ENCODE measurements at regions not wholly inside any gene's neighbourhood (a gene's known extent, or its start where the extent isn't known, plus 50 kb on each side); places are given as distances from the start of the nearest gene placed in this dataset.
"Not testable (repeated sequence)": the region's sequence is repeated elsewhere in the genome, so short reads cannot be mapped to it uniquely, and the experiment has no call there.

DNA sequence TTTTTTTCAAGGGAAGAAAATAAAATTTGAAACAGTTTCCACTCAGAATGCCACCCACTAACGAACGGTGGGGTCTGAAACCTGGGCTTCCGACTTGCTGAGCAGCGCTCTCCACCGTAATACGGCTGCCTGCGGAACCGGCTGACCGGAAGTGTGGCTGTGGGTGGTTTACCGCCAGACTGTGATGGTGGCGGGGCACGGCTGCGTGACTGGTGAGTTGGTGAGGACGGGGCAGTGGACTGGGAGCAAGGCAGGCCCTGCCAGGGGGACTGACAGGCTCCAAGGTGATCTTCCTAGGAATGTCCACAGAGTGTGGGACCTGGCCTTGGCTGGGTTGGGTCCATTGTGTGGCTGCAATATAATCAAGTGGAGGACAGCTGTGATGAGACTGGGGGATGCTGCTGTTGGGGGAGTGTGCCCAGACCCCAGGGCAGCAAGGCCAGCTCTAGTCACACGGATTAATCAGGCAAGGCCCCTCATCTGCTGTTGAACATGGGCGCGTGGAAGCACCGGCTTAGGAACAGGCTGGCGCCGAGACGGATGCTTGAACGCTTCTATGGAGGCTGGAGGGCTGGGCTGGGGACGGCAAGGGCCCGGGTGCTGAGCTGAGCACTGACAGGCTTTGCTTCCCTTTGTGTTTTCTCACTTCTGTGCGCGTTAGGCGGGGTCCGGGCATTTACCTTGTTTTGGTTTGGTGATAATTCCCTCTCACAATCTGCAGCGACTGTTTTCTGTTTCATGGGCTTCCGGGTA lies 357.7 kb upstream of the SPRED2 start:
- no peak for DNase-seq (ENCODE audit: low read depth)

DNA sequence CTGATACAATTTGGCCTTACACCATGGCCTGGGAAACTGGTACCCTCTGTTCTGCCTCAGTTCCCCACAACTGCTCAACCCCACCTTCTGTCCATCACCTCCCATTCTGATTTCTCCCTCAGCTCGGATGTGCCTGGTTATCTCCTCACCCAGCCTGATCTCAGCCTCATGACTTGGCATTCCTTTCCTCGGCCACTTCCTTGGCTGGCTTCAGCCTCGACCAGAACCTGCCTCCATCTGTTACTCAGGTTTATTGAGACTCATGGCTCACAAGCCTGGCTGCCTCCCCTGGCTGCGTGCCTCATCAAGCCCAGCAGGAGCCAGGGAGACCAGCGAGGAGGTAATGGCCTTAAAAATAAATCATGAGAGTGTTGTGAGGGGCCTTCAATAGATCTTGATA lies 356.2 kb upstream of the SPRED2 start:
- no peak for DNase-seq (ENCODE audit: low read depth)

DNA sequence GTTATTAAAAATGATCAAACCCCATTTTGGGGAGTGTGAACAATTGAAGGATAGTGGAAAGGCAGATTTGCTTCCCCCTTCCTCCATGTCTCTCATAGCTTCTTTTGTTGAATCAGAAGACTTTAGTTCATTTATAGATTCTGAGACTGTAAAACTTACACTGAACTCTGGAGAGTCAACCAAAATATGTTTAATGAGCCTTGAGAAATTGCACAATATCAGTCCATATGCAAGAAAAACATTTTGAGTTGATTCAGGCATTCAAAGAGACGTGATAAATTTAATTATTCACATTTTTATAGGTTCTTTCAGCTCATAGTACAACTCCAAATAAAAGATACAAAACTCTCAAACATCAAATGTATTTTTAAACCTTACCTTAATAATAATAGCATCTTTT lies 354.4 kb upstream of the SPRED2 start:
- DNase-seq (ENCODE audit: low read depth), result no peak

DNA sequence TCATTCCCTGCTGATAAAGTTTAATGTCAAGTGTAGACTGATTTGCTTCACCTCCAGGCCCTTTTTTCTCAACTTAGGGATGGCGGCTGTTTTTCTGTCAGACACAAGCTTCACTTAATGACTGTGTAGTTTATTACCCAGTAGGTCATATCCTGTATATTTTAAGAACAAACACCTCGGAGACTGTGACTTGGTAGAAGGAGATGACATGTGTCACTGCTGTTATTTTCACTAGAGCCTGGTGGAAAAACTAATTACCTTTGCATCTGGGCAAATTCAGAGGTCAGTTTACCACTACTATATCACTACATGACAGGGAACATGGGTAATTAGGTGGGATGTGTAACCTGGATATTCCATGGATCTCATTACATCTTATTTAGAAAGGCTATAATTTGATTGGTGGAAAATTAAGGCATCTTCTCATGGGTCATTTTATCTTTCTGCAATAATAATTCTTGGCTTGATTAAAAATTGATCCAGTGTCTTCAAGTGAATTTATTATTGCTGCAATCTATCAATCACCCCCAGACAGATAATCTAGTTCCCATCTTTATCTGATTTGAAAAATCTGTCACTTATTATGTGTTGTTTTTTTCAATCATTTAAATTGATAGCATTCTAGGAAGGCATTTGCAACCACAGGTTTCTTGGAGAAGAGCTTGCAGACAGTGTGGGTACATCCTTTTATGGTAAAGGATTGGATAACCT lies 353.8 kb upstream of the SPRED2 start:
- no peak for DNase-seq (ENCODE audit: low read depth)

GRCh38 chr2:65782996-65783650 lies 350.7 kb upstream of the SPRED2 start:
- DNase-seq (ENCODE audit: low read depth), result no peak

DNA sequence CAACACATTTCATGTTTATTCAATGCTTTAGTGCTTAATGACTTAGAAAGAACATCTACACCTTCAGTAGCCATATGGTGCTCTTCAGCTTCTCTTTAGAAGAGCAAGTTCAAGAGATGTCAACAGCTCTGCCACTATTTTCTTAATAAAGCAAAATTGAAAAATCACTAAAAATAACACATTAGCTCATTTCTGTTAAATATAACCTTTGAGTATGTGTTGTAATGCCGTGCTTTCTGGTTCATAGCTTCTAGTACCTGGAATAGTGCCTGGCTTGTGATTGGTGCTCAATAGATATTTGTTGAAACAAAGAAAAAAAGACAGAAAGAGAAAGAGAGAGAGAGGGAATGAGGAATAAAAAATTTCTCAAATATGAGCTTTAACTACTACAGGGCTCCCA lies 349.8 kb upstream of the SPRED2 start:
- no peak for DNase-seq (ENCODE audit: low read depth)

- no peak for DNase-seq (ENCODE audit: low read depth)
Measured at GRCh38 chr2:65781756-65782155, 349.4 kb upstream of the SPRED2 start.

DNA sequence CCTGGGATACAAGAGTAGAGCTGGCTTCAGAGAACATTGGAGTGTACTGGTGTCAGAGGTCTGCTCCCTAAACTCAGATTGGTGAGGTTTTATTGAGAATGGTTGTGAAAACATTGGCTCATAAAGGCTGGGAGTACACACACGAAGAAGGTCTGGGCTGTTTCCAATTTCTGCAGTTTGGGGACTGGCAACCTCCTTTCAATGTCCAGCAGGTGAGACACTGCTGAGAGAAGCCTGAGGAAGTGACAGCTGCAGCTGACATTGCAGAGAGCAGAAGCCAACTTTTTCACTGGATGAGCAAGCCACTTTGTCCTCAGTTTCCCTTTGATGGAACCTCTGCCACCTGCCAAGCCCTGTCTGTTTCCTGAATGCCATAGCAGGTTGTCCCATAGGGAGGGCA lies 346.6 kb upstream of the SPRED2 start:
- no peak for DNase-seq (ENCODE audit: low read depth)

- DNase-seq (ENCODE audit: low read depth), result no peak
Measured at GRCh38 chr2:65778137-65778536, 345.7 kb upstream of the SPRED2 start.

DNA sequence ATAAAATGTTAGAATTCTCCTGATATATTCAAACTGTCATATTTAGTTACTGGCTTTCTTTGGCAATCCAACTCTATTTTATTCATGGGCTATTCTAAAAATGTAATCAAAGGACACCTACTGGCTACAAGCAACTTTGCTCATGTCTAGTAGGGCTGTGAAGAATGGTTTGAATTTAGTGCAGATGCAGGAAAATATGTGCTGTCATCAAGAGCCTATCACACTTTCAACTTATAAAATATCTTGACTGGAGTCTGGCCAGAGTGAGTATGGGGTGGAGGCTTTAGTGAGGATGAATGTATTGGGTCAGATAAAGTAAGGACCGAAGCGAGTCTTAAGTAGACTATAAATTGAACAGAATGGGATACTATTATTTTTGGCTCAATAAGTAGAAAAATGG lies 343.4 kb upstream of the SPRED2 start:
- no peak for DNase-seq (ENCODE audit: low read depth)

DNA sequence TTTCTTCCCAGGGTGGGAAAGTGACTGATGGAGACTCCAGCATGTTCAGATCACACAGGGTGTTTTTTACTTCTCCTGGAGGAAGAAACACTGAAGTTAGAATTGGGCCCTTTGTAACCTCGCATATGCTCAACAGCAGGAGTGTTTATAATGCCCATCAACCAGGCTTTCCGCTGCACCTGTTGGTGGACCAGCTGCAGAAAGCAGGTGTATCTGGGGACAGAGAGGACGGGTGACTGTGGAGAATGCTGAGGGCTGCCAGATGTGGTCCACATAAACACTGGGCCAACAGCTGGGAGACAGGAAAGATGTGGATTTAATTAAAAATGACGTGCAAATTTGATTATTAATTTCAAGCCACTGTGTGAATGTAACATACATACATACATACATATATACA lies 335.5 kb upstream of the SPRED2 start:
- DNase-seq (ENCODE audit: low read depth), result no peak

DNA sequence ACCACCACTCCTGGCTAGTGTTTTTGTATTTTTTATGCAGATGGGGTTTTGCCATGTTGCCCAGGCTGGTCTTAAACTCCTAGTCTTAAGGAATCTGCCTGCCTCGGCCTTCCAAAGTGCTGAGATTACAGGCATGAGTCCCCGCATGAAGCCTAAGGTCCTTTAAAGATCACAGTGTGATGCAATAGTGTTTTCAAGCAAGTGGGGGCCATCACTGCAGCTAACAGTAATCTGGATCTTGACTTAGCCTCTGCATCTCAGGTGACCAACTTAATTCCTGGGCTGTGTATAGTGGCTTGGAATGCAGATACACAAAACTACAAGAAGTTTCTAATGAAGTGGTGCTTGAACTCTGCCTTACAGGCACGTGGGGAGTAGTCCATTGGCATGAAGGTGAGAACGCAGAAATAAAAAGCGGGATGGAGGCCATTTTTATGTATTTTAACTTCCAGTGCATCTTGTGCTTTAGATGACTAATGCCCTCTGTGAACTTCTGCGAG lies 334.4 kb upstream of the SPRED2 start:
- no peak for DNase-seq (ENCODE audit: low read depth)

DNA sequence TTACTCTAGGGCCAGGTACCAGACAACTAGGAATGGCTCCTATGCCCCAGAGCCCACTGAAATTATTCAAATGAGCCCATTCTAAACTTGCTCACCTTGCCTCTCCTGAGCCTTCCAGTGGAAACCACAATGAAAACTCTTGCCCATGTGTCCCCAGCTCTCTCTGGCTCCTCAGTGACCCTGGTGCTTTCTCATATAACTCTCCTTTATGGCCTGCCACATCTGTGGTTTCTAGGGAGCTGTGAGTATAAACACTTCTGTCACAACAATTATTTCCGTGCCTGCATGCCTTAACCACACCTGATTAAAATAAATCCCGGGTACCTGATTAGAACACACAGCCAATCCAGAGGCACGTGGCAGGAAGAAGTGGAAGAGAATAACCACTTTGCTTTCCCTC lies 333.0 kb upstream of the SPRED2 start:
- no peak for DNase-seq (ENCODE audit: low read depth)

- no peak for DNase-seq (ENCODE audit: low read depth)
Measured at GRCh38 chr2:65762068-65762467, 329.7 kb upstream of the SPRED2 start.

DNA sequence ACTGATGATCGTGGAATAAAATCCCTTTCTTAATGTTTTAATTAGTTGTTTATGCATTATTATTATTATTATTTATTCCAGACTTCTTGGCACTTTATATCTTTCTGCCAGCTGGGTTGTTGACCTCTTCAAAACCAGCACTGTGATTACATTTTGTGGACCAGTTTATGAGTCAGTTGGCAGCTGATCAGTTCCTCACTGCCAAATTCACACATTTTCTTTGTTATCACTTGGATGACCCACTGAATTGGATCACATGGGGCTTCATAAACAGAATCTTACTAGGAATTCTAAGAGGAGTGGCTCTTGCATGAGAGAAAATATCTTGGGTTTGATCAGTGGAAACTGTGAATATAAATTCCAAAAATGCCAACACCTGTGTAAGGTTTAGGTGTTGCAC lies 321.8 kb upstream of the SPRED2 start:
- no peak for DNase-seq (ENCODE audit: low read depth)

- DNase-seq (ENCODE audit: low read depth), result no peak
Measured at GRCh38 chr2:65751408-65751807, 319.0 kb upstream of the SPRED2 start.

- no peak for DNase-seq (ENCODE audit: low read depth)
Measured at GRCh38 chr2:65749545-65749944, 317.1 kb upstream of the SPRED2 start.

DNA sequence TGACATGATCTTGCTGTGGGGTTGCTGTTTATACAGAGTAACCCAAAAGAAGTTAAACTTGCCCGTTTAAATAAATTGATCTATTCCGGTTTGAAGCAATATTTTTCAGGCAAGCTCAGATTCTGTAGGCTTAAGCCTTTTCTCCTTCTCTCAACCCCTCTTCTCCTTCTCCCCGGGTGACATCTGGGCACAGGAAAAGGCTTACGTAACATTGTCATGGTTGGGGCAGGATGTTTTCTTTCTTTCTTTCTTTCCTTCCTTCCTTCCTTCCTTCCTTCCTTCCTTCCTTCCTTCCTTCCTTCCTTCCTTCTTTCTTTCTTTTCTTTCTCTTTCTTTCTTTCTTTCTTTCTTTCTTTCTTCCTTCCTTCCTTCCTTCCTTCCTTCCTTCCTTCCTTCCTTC lies 315.5 kb upstream of the SPRED2 start:
- not testable (repeated sequence) for DNase-seq (ENCODE audit: low read depth)

- no peak for DNase-seq (ENCODE audit: low read depth)
Measured at GRCh38 chr2:65746931-65747675, 314.7 kb upstream of the SPRED2 start.

GRCh38 chr2:65744477-65745200 lies 312.2 kb upstream of the SPRED2 start:
- no peak for DNase-seq (ENCODE audit: low read depth)

DNA sequence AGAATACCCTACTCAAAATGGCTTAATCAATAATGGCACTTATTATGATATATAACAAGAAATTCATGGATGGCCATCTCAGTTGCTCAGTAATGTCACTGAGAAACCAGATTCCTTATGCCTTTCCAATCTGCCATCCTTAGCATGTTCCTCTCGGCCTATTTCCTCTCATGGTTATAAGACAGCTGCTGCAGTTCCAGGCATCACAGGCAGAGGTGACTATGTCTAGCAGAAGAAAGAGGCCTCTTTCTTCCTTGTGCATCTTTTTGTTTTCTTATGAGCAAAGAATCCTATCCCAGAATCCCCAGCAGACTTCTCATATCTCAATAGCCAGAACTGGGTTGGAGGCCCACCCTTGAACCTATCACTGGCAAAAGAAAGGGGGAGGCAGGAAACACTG lies 310.6 kb upstream of the SPRED2 start:
- no peak for DNase-seq (ENCODE audit: low read depth)

DNA sequence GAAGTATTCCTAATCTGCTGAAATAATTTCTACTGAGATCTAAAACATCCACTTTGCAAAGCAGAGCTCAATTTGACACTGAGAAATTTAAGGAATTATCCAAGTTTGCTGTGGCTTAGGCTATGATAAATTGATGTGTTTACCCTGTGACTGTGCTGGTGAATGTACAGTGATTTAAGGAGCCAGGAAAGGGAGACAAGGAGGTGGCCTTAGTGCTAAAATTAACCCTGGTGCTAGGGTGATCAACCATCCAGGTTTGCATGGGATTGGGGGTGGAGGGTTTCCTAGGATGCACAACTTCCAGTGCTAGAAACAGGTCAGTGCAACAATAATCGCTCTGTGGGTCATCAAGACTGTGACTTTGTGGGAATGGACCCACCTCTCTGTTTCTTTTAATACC lies 307.5 kb upstream of the SPRED2 start:
- DNase-seq (ENCODE audit: low read depth), result no peak

Measured in HS-27A (cell line).